K562 (cell line): ENCODE measurements at regions not wholly inside any gene's neighbourhood (a gene's known extent, or its start where the extent isn't known, plus 50 kb on each side); places are given as distances from the start of the nearest gene placed in this dataset.

Source experiments
- ATAC-seq: fragments of 200-7000 bp; cut with Tn5 transposase; 3 replicates; pipeline ENCODE4 v1.9.1; 2020; ENCODE audit warnings: moderate library complexity
- BruUV-seq: library from RNA; stranded (reverse); fragments of 400-500 nt; replicated peaks from 2 replicates; lab custom pipeline; 2021; lab: Mats Ljungman, UMichigan
- CTCF ChIA-PET: fragments of 300-600 bp; formaldehyde crosslinking; extraction: SDS; loops from one replicate; lab custom pipeline; 2021; ENCODE audit warnings: low intra/inter-chr PET ratio; lab: Yijun Ruan, JAX
- POLR2A ChIA-PET: fragments of 300-600, 350-650 bp; sonication (Branson Sonifier 250); formaldehyde crosslinking; extraction: SDS; loops from one replicate; lab custom pipeline; 2021; ENCODE audit warnings: antibody characterized with exemption, inconsistent platforms; lab: Yijun Ruan, JAX
- DNase-seq, 4 experiments: peaks; one replicate each; pipeline versions ENCODE4 v3.0.0 to v3.0.0-alpha.2; 2011 to 2018; ENCODE audit warnings: low spot score in 3 of 4, mixed read lengths in 3 of 4; ENCODE audit errors: extremely low read depth in 1 of 4
- FAIRE-seq: peaks from 2 replicates; lab custom pipeline; 2011; peaks lifted over from hg19 to GRCh38; lab: Jason Lieb, UNC
- H2AFZ ChIP-seq: 2 replicates; pipeline ENCODE4 v1.6.0; 2011; ENCODE audit warnings: low read depth, low read length, control low read depth, inconsistent platforms
- H3K27ac ChIP-seq: fragments of 200-600 bp; 3 replicates; pipeline ENCODE4 v1.8.0; 2011; ENCODE audit warnings: low read depth, mild to moderate bottlenecking, control low read depth, inconsistent platforms, low read length, moderate library complexity, mixed read lengths; ENCODE audit errors: extremely low read depth
- H3K27me3 ChIP-seq, 2 experiments: fragments of 300-600 bp in 1 of 2; 2 replicates in 1 of 2; 3 replicates in 1 of 2; pipeline versions ENCODE4 v1.6.0 to v1.8.0; 2011; ENCODE audit warnings: inconsistent platforms in 2 of 2, low read length in 2 of 2, mild to moderate bottlenecking in 1 of 2, mixed read lengths in 1 of 2, moderate library complexity in 1 of 2; ENCODE audit not compliant: control insufficient read depth in 2 of 2, insufficient read depth in 2 of 2
- H3K36me3 ChIP-seq: fragments of 300-600 bp; 3 replicates; pipeline ENCODE4 v1.8.0; 2011; ENCODE audit warnings: mild to moderate bottlenecking, low read length, inconsistent platforms; ENCODE audit not compliant: control insufficient read depth, insufficient read depth
- H3K4me1 ChIP-seq, 2 experiments: fragments of 200-600 bp in 1 of 2; replicated peaks in 1 of 2; 2 replicates in 1 of 2; 3 replicates in 1 of 2; pipeline versions ENCODE4 v1.5.1 to v1.8.0; 2011; ENCODE audit warnings: inconsistent platforms in 2 of 2, low read length in 2 of 2, mild to moderate bottlenecking in 1 of 2, mixed read lengths in 1 of 2, moderate library complexity in 1 of 2; ENCODE audit not compliant: control insufficient read depth in 2 of 2, insufficient read depth in 2 of 2
- H3K4me2 ChIP-seq: 2 replicates; pipeline ENCODE4 v1.6.1; 2011; ENCODE audit warnings: low read length, control low read depth, inconsistent platforms, mixed read lengths; ENCODE audit not compliant: insufficient read depth
- H3K4me3 ChIP-seq: fragments of 200-600 bp; sonication (generic), shearing (Covaris generic); 2 replicates; pipeline ENCODE4 v1.5.1; 2016; ENCODE audit warnings: control low read depth, inconsistent platforms
- H3K79me2 ChIP-seq: fragments of 200-600 bp; 3 replicates; pipeline ENCODE4 v1.8.0; 2011; ENCODE audit warnings: low read length, inconsistent platforms; ENCODE audit not compliant: control insufficient read depth, insufficient read depth
- H3K9ac ChIP-seq, 2 experiments: 2 replicates each; pipeline versions ENCODE4 v1.6.0 to v1.6.1; 2011; ENCODE audit warnings: low read depth in 2 of 2, low read length in 2 of 2, control low read depth in 1 of 2, inconsistent platforms in 1 of 2, mild to moderate bottlenecking in 1 of 2, mixed read lengths in 1 of 2; ENCODE audit not compliant: insufficient read depth in 1 of 2
- H3K9me1 ChIP-seq: one replicate; pipeline ENCODE4 v1.6.0; 2011; ENCODE audit warnings: inconsistent platforms, mild to moderate bottlenecking, low read length, moderate library complexity; ENCODE audit not compliant: control insufficient read depth, insufficient read depth
- H3K9me3 ChIP-seq: replicated peaks from 2 replicates; pipeline ENCODE4 v1.5.1; 2011; ENCODE audit warnings: low read depth, low read length, inconsistent platforms; ENCODE audit not compliant: control insufficient read depth, insufficient read depth
- H4K20me1 ChIP-seq: replicated peaks from 2 replicates; pipeline ENCODE4 v1.6.1; 2011; ENCODE audit warnings: low read length, inconsistent platforms, mixed read lengths; ENCODE audit not compliant: control insufficient read depth, insufficient read depth
- ASH1L ChIP-seq: fragments of 450-650 bp; IDR thresholded peaks from 2 replicates; pipeline ENCODE4 v1.6.1; 2018; ENCODE audit warnings: borderline replicate concordance, mild to moderate bottlenecking, low read depth; ENCODE audit not compliant: partially characterized antibody
- CBFA2T2 ChIP-seq: fragments of 450-650 bp; conservative IDR thresholded peaks from 2 replicates; pipeline ENCODE4 v1.6.1; 2017; ENCODE audit warnings: mild to moderate bottlenecking
- RBM14 ChIP-seq: fragments of 200-400 bp; formaldehyde crosslinking; IDR thresholded peaks from 2 replicates; pipeline ENCODE4 v1.6.1; 2018; ENCODE audit warnings: low read depth, mild to moderate bottlenecking, low read length, moderate library complexity, borderline replicate concordance; ENCODE audit not compliant: insufficient read depth
- SRF ChIP-seq, 2 experiments: fragments of 250-450, 450-650 bp in 1 of 2; sonication (Bioruptor Pico) in 1 of 2; sonication (generic) in 1 of 2; formaldehyde crosslinking; IDR thresholded peaks; 2 replicates each; pipeline versions ENCODE4 v1.5.0 to v1.5.1; 2020 to 2022; ENCODE audit warnings: mild to moderate bottlenecking in 1 of 2, missing genetic modification reagents in 1 of 2
- TAF1 ChIP-seq: IDR thresholded peaks from 2 replicates; pipeline ENCODE4 v1.6.1; 2011; ENCODE audit warnings: mild to moderate bottlenecking, low read length, moderate library complexity; ENCODE audit not compliant: insufficient read depth, control insufficient read depth, severe bottlenecking; ENCODE audit errors: extremely low read depth
- YY1 ChIP-seq, 3 experiments: IDR thresholded peaks; 2 replicates each; pipeline ENCODE4 v1.6.1; 2011; ENCODE audit warnings: low read length in 2 of 3, mild to moderate bottlenecking in 2 of 3, moderate library complexity in 2 of 3, borderline replicate concordance in 1 of 3, control low read depth in 1 of 3, low read depth in 1 of 3; ENCODE audit not compliant: insufficient read depth in 3 of 3, insufficient replicate concordance in 2 of 3, control insufficient read depth in 1 of 3, insufficient read length in 1 of 3; ENCODE audit errors: extremely low read depth in 1 of 3
- ZNF12 ChIP-seq: sonication (generic); formaldehyde crosslinking; IDR thresholded peaks from 2 replicates; pipeline ENCODE4 v1.4.0; 2020; ENCODE audit warnings: mild to moderate bottlenecking, missing genetic modification reagents
- ZNF584 ChIP-seq: fragments of 200-800 bp; sonication (Bioruptor generic); IDR thresholded peaks from 2 replicates; pipeline ENCODE4 v1.6.1; 2016; ENCODE audit warnings: low read depth, mild to moderate bottlenecking, missing genetic modification characterization, missing compliant biosample characterization
- ZNF780A ChIP-seq: fragments of 250-450 bp; sonication (Bioruptor Pico); IDR thresholded peaks from 2 replicates; pipeline ENCODE4 v1.5.0; 2021; ENCODE audit warnings: mild to moderate bottlenecking
- WGBS: fragments of 100-300 bp; shearing (Covaris generic); methylation state at CpG from one replicate; pipeline ENCODE4 v1.1.6; 2016; ENCODE audit warnings: low coverage, mixed read lengths; ENCODE audit not compliant: insufficient coverage; ENCODE audit errors: missing lambda C conversion rate; 5-methylcytosine and 5-hydroxymethylcytosine counted together
- in situ Hi-C: fragments of 300-500 bp; cut with MboI; formaldehyde crosslinking; loops from 4 replicates; pipeline ENCODE4 v1.15.0; 2018; ENCODE audit warnings: inconsistent platforms, mixed read lengths
- intact Hi-C: fragments of 100-400 bp; cut with micrococcal nuclease; formaldehyde crosslinking; loops from 2 replicates; pipeline ENCODE4 v1.14.2; 2022
- TF ChIP-seq, protein P1 (sequence below): fragments of 450-650 bp; IDR thresholded peaks from 2 replicates; pipeline ENCODE4 v1.6.1; 2017; ENCODE audit warnings: antibody characterized with exemption, mild to moderate bottlenecking
- TF ChIP-seq, protein P2 (sequence below): fragments of 250-450 bp; sonication (Bioruptor Pico); IDR thresholded peaks from 2 replicates; pipeline ENCODE4 v1.4.0; 2020; ENCODE audit warnings: mild to moderate bottlenecking, moderate library complexity

DNA sequence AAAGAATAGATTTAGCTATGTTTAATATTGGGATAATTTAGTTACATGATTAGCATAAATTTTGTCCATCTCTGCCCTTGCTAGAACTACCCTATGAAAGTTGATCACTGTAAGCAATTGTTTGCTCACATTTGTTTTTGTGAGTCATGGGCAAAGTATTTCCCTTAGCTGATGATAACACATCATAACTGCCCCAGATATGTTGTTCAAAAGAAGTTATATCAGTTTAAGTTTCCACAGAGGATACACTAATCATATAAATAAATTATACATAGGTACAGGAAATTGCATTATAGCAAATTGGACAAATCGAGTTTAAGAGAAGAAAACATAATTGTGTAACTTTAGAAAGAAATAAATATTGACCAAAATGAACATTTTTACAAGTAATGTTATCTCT, 223.2 kb upstream of the PIK3C3 start (continued):
- TF ChIP-seq, protein P1, sequence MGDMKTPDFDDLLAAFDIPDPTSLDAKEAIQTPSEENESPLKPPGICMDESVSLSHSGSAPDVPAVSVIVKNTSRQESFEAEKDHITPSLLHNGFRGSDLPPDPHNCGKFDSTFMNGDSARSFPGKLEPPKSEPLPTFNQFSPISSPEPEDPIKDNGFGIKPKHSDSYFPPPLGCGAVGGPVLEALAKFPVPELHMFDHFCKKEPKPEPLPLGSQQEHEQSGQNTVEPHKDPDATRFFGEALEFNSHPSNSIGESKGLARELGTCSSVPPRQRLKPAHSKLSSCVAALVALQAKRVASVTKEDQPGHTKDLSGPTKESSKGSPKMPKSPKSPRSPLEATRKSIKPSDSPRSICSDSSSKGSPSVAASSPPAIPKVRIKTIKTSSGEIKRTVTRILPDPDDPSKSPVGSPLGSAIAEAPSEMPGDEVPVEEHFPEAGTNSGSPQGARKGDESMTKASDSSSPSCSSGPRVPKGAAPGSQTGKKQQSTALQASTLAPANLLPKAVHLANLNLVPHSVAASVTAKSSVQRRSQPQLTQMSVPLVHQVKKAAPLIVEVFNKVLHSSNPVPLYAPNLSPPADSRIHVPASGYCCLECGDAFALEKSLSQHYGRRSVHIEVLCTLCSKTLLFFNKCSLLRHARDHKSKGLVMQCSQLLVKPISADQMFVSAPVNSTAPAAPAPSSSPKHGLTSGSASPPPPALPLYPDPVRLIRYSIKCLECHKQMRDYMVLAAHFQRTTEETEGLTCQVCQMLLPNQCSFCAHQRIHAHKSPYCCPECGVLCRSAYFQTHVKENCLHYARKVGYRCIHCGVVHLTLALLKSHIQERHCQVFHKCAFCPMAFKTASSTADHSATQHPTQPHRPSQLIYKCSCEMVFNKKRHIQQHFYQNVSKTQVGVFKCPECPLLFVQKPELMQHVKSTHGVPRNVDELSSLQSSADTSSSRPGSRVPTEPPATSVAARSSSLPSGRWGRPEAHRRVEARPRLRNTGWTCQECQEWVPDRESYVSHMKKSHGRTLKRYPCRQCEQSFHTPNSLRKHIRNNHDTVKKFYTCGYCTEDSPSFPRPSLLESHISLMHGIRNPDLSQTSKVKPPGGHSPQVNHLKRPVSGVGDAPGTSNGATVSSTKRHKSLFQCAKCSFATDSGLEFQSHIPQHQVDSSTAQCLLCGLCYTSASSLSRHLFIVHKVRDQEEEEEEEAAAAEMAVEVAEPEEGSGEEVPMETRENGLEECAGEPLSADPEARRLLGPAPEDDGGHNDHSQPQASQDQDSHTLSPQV = no peak
- no peak for TF ChIP-seq RBM14
- TF ChIP-seq ZNF12 = no peak
- TF ChIP-seq ASH1L = no peak
- no peak for TF ChIP-seq TAF1
- TF ChIP-seq ZNF780A (CRISPR knock-in tag) = no peak

DNA sequence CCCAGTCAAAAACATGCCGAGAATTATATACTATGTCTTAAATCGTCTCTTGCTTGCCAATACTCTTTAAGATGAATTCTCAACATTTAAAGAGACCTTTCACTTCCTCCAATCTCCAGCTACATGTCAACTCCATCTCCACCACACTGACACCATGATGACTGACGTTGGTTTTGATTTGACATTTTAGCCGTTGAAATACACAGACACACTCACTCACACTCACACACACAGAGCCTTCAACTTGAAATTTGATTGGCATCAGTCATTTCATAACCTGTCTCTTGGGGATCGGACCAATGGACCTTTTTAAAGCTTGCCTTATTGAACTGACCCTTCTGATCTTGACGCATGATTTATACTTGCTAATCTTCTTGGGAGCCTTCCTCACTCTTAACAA, 230.8 kb upstream of the PIK3C3 start:
- BruUV-seq = no TSS peak
- FAIRE-seq (no peak), ATAC-seq (no peak), DNase-seq (no peak)
- Histone ChIP-seq H2AFZ (no peak overlapping the region), H3K9me1 (no peaks in the 10 kb centered on the region), H3K27me3 (no peaks in the 10 kb centered on the region), H3K79me2 (no peaks in the 10 kb centered on the region), H3K9me3 (no peaks in the 10 kb centered on the region), H3K4me1 (no peaks in the 10 kb centered on the region), H3K27ac (no peak overlapping the region), H3K4me3 (no peak overlapping the region), H3K36me3 (no peaks in the 10 kb centered on the region), H3K4me2 (no peak overlapping the region), H4K20me1 (no peaks in the 10 kb centered on the region), H3K9ac (no peak overlapping the region)
- WGBS = 4% methylated on average over 6 of the region's 6 CpGs
- in situ Hi-C loops = no loop called here
- POLR2A ChIA-PET = no interaction called here
- CTCF ChIA-PET = no interaction called here
- intact Hi-C loops = no loop called here
- no peak for TF ChIP-seq CBFA2T2
- TF ChIP-seq ZNF584 (CRISPR knock-in tag) = no peak
- TF ChIP-seq, protein P2, sequence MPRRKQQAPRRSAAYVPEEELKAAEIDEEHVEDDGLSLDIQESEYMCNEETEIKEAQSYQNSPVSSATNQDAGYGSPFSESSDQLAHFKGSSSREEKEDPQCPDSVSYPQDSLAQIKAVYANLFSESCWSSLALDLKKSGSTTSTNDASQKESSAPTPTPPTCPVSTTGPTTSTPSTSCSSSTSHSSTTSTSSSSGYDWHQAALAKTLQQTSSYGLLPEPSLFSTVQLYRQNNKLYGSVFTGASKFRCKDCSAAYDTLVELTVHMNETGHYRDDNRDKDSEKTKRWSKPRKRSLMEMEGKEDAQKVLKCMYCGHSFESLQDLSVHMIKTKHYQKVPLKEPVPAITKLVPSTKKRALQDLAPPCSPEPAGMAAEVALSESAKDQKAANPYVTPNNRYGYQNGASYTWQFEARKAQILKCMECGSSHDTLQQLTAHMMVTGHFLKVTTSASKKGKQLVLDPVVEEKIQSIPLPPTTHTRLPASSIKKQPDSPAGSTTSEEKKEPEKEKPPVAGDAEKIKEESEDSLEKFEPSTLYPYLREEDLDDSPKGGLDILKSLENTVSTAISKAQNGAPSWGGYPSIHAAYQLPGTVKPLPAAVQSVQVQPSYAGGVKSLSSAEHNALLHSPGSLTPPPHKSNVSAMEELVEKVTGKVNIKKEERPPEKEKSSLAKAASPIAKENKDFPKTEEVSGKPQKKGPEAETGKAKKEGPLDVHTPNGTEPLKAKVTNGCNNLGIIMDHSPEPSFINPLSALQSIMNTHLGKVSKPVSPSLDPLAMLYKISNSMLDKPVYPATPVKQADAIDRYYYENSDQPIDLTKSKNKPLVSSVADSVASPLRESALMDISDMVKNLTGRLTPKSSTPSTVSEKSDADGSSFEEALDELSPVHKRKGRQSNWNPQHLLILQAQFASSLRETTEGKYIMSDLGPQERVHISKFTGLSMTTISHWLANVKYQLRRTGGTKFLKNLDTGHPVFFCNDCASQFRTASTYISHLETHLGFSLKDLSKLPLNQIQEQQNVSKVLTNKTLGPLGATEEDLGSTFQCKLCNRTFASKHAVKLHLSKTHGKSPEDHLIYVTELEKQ (CRISPR knock-in tag) = no peak
- TF ChIP-seq YY1 (IDR thresholded peaks at IDR 0.05; ENCODE audit: borderline replicate concordance in 1 of 3, control insufficient read depth in 1 of 3, extremely low read depth in 1 of 3, insufficient read depth in 3 of 3, insufficient read length in 1 of 3, insufficient replicate concordance in 2 of 3, low read depth in 1 of 3, low read length in 2 of 3) = no peak
- TF ChIP-seq SRF (CRISPR knock-in tag; IDR thresholded peaks at IDR 0.05) = no peak
